ENCODE measurements at regions not wholly inside any gene's neighbourhood (a gene's known extent, or its start where the extent isn't known, plus 50 kb on each side); places are given as distances from the start of the nearest gene placed in this dataset.

GRCh38 chr3:73952781-73953180, 328.0 kb upstream of the PDZRN3 start:
- H3K27ac ChIP-seq (replicated peaks), result no peak overlapping the region
- TF ChIP-seq CTCF (IDR thresholded peaks at IDR 0.05; ENCODE audit: borderline replicate concordance), result no peak
- intact Hi-C loops (cut with micrococcal nuclease), result no loop called here

GRCh38 chr3:73950865-73951558, 326.3 kb upstream of the PDZRN3 start:
- intact Hi-C loops (cut with micrococcal nuclease), result no loop called here
- H3K36me3 ChIP-seq, result no peaks in the 10 kb centered on the region
- no peak for TF ChIP-seq CTCF (IDR thresholded peaks at IDR 0.05; ENCODE audit: borderline replicate concordance)
- no peaks in the 10 kb centered on the region for H3K27me3 ChIP-seq (ENCODE audit: low read depth)
- no peak for DNase-seq
- H3K27ac ChIP-seq (replicated peaks), result no peak overlapping the region
- no peaks in the 10 kb centered on the region for H3K4me1 ChIP-seq
- no peak overlapping the region for H3K4me3 ChIP-seq
- H3K9me3 ChIP-seq (replicated peaks), result no peaks in the 10 kb centered on the region

More at GRCh38 chr3:73952781-73953180, 328.0 kb upstream of the PDZRN3 start:
- Histone ChIP-seq H3K4me3 (no peak overlapping the region), H3K4me1 (no peaks in the 10 kb centered on the region), H3K9me3 (replicated peaks) (peaks cover 13% of the 10 kb centered on the region), H3K36me3 (no peaks in the 10 kb centered on the region), H3K27me3 (ENCODE audit: low read depth) (no peaks in the 10 kb centered on the region)
- no peak for DNase-seq

- no peaks in the 10 kb centered on the region for H3K4me1 ChIP-seq
- intact Hi-C loops (cut with micrococcal nuclease), result no loop called here
These were observed 320.8 kb upstream of the PDZRN3 start for GRCh38 chr3:73945541-73945940.

GRCh38 chr3:73939985-73940384, 315.2 kb upstream of the PDZRN3 start:
- H3K36me3 ChIP-seq, result no peaks in the 10 kb centered on the region
- intact Hi-C loops (cut with micrococcal nuclease), result no loop called here
- no peak overlapping the region for H3K4me3 ChIP-seq
- no peaks in the 10 kb centered on the region for H3K27me3 ChIP-seq (ENCODE audit: low read depth)
- peaks cover 7% of the 10 kb centered on the region for H3K9me3 ChIP-seq (replicated peaks)
- H3K4me1 ChIP-seq, result no peaks in the 10 kb centered on the region
- DNase-seq, result no peak
- H3K27ac ChIP-seq (replicated peaks), result no peak overlapping the region
- TF ChIP-seq CTCF (IDR thresholded peaks at IDR 0.05; ENCODE audit: borderline replicate concordance), result no peak

More at GRCh38 chr3:73945541-73945940, 320.8 kb upstream of the PDZRN3 start:
- DNase-seq, result no peak
- H3K4me3 ChIP-seq, result no peak overlapping the region
- H3K27ac ChIP-seq (replicated peaks), result no peak overlapping the region
- H3K36me3 ChIP-seq, result no peaks in the 10 kb centered on the region
- no peak for TF ChIP-seq CTCF (IDR thresholded peaks at IDR 0.05; ENCODE audit: borderline replicate concordance)
- no peaks in the 10 kb centered on the region for H3K9me3 ChIP-seq (replicated peaks)
- H3K27me3 ChIP-seq (ENCODE audit: low read depth), result no peaks in the 10 kb centered on the region

GRCh38 chr3:73933585-73933984, 308.8 kb upstream of the PDZRN3 start:
- DNase-seq, result no peak
- Histone ChIP-seq H3K4me3 (no peak overlapping the region), H3K27me3 (ENCODE audit: low read depth) (no peaks in the 10 kb centered on the region), H3K27ac (replicated peaks) (peak overlapping the region; percentile 62), H3K36me3 (no peaks in the 10 kb centered on the region), H3K4me1 (no peaks in the 10 kb centered on the region), H3K9me3 (replicated peaks) (no peaks in the 10 kb centered on the region)
- TF ChIP-seq CTCF (IDR thresholded peaks at IDR 0.05; ENCODE audit: borderline replicate concordance), result no peak
- intact Hi-C loops (cut with micrococcal nuclease), result no loop called here

Data from left ventricle myocardium inferior (tissue), 1 donor.